Fibroblast of peridontal ligament (primary cell): ENCODE measurements at regions not wholly inside any gene's neighbourhood (a gene's known extent, or its start where the extent isn't known, plus 50 kb on each side); places are given as distances from the start of the nearest gene placed in this dataset.

ENCODE experiments used
- DNase-seq: peaks from one replicate; pipeline ENCODE4 v3.0.0-alpha.2; 2010; ENCODE audit errors: extremely low read depth

DNA sequence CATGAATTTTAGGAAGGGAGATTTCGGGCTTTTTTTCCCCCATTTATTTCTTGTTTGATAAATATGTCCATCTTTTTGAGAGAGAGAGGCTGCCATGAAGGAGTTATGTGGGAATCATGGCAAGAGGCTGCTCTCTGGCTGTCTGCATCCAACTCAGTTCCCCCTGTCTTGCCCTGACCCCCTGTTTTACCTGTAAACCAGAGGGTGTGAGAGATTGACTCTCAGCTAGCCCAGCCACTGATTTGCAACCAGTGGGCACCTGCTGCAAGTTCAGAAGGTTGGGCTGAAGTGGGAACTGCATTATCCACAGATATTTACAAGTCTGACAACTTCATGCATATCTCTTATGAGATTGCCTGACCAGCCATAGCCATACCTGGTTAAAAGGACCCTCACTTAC, 625.4 kb upstream of the FANCL start:
- DNase-seq = no peak

DNA sequence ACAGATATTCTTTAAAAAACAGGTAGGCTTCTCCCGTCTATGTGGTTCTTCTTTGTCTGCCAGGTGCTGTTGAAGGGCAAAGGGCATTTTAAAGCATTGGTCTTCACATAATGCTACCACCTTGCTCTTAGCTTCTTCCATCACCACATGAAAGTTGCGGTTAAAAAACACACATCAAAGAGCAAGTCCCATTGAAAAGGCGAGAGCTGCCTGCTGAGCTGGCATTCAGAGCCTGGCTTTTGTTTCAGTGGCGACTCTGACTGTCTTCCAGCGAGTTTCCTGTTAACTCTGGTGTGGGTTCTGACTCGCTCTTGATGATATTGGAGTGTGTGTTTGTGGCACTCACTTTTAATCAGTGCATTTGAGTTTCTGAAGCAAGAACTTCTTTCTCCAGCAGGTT, 624.9 kb upstream of the FANCL start:
- DNase-seq = no peak

DNA sequence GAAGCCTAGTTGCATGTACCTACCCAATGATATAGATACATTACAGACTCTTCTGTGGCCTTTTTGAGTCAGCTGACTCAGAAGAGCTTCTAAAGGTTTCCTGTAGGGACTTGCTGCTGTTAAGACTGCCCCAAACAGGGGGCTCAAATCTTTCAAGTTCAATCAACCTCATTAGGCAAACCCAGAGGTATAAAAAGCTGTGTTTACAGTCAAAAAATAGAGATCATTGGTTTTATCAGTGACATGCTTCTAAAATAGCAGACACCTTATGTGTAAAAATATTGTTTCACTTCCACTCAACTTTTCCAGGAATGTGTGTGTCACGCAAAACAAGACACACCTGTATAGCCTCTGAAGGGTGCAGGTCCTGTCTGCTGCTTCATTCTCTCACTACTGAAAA, 624.3 kb upstream of the FANCL start:
- DNase-seq = no peak

DNA sequence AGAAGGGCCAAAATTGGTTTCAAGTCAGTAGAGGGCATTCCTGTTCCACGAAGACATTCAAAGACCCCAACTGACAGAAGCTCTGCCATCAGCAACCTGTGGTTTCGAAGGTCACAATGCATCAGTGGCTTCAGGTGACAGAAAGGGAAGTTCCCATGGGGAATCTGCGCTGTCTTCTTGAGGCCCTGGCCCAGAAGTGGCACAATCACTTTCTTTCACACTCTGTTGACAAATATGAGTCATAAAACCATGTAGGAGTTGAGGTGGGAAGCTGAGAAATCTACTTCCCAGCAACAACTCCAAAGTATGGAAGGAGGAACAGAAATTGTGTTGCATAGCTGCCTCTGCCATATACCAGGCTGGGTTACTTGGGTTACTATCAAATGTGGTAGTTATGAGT, 621.1 kb upstream of the FANCL start:
- no peak for DNase-seq

DNA sequence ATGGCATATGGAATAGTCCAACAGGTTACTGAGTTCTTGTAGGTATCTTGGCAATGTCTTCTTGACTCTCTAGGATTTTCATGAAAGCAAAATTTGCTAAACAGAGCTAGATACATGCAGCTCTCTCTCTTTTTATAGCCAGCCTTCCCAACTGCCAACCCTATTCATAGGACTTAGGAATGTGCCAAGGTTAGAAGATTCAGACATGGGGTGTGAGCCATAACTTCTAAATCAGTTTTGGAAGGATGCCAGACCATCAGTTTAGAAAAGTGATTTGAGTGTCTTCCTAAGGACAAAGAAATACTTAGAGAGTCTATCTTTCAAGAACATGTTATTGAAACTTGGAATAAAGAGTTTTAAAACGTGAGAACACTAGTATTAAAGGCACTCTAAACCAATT, 619.5 kb upstream of the FANCL start:
- DNase-seq = no peak

DNA sequence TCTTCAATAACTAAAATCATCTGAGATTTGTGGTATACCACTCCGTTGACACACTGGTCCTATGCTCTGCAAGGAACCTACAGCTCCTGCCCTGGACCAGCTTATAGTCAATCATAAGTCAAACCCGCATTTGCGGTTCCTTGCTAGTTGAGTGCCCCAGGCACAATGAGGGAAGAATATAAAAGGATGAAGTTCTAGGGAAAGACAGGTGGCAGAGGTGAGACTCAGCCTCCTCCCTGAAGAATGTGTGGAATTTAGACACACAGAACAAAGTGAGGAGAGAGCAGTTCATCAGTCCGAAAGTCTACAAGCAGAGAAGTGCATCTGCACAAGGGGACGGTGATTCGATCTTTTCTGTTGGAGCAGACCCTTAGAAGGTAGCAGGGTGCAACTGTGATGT, 615.0 kb upstream of the FANCL start:
- DNase-seq = no peak

DNA sequence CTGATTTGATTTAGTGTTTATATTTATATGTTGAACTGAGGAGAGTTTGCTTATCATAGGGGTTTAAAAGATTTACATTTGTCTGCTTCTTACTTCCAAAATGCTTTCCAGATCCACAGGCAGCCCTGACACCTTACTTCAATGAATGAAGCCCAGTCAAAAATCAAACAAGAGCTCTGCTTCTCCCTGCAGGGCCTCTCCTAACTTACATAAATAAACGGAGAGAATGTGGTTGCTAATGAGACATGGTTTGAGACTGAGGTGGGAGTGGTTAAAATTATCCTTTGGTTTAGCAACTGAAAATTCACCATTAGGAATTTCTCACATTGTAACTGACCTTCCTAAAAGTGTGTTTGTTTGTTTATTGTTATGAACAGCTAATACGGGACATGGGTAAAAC, 612.3 kb upstream of the FANCL start:
- DNase-seq = no peak

DNA sequence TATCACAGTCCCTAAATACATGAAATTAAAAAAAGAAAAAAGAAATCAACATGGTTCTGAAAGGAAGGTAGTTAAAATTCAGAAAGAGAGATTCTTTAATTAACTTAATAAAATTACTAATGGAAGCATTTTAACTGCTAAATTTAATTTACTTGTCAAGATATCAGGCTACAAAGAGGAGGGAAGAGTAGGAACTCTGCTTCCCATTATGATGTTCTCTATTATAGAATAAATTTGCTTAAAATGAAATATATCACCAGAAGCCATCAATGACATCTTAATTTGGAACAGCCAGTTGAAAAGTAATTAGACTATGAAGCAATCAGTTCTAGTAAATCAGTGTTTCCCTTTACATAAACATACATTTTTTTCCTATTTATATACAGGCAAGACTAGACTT, 611.8 kb upstream of the FANCL start:
- DNase-seq = no peak

DNA sequence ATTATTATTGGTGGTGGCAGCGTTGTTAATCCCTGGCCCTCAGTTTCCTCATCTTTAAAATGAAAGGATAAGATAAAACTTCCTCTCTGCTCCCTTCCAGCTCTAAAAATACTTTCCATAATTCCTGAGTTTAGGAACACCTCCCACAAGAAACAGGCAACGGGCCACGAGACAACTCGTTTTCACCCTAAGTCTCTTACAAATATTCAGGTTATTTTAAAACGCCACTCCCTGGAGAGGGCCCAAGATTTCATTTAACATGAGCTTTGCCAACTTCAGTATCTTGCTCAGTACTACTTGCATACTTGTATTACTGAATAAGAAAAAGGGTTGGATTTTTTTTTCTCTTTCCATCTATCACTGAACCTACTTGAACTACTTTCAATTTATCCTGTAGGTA, 611.1 kb upstream of the FANCL start:
- no peak for DNase-seq

DNA sequence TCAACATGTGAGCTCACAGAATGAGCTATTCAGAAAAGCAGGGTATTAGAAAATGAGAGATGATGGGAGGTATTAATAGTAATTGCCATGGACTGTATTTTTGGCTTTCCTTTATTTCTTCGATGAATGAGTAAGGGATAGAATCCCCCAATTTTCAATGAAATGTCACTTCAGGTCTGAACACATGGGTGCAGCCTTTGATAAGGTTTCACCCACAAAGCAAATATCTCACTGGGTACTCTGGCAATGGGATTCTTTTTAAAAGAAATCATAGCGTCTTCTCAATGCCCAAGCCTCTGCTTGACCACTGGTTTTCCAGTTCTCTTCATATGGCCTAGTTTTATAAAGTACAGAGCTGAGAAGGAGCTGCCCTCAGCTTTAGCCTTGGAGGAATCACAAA, 610.5 kb upstream of the FANCL start:
- peak; percentile 12 for DNase-seq

DNA sequence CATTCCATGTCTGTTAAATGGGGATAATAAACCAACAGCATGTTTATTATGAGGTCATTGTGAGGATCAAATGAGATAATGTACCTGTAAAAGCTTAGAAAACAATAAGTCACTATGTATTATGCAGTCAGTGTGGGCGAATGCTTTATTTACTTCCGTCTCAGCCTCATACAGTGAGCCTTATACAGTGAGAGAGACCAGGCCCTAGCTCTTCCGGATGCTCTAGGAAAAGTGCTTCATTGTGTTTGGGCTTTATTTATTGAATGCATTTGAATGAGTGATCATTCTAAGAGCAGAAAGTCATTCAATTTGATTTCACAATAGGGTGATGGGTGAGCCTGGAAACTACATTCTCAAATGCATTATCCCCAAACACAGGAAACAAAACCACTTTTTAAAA, 603.9 kb upstream of the FANCL start:
- no peak for DNase-seq

DNA sequence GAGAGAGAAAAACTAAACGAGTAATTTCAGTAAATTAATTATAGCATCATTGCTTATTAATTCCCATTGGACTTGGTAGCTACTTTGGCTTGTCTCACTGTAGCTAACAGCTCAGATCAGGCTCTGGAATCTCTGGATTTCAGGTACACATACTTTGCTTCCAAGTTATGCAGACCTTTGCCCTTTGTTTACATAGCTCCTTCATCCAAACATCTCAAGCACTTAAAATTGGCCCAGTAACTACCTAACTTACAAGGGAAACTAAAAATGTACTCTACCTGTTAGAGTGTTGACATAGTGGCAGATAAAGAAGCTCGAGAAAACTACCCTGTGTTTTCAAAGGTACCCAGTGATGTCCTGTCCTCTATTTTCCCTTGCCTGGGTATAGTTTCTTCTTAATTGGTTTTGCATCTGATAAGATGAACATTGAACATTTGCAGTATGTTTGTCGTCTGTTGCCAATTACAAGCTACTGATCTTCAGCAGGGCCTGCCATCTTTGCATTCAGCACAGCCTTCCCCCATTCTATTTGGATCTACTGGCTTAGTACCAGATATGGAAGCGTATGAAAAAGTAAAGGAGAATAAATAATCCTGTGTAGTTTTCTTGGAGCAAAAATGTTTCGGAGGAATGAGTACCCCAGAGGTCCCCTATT, 601.5 kb upstream of the FANCL start:
- DNase-seq = no peak

DNA sequence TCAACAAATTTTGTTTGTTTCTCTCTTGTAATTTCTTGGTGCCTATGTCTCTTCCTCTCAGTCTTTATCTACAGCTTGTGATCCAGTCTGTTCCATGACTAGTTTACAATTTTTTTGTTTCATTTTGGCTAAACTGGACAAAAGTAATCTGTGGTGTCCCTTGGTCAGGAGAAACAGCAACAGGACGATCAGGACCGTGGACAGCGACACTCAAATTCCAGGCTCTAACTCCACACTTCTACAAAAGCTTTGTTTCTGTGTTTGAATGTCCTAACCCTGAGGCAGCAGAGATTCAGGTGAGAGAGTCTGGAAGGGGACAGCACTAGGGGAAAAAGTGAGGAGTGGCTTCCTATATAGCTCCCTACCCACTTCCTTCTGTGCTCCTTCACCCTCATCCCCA, 593.3 kb upstream of the FANCL start:
- DNase-seq = peak; percentile 20

DNA sequence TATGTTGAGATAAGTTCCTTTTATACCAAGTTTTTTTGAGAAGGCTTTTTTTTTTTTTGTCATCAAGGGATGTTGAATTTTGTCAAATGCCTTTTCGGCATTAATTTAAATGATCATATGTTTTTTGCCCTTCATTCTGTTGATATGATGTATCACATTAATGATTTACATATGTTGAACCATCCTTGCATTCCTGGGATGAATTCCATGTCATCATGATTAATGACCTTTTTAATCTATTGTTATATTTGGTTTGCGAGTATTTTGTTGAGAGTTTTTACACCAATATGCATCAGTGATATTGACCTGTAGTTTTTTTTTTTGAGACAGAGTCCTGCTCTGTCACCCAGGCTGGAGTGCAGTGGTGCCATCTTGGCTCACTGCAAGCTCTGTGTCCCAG, 585.7 kb upstream of the FANCL start:
- DNase-seq = no peak

DNA sequence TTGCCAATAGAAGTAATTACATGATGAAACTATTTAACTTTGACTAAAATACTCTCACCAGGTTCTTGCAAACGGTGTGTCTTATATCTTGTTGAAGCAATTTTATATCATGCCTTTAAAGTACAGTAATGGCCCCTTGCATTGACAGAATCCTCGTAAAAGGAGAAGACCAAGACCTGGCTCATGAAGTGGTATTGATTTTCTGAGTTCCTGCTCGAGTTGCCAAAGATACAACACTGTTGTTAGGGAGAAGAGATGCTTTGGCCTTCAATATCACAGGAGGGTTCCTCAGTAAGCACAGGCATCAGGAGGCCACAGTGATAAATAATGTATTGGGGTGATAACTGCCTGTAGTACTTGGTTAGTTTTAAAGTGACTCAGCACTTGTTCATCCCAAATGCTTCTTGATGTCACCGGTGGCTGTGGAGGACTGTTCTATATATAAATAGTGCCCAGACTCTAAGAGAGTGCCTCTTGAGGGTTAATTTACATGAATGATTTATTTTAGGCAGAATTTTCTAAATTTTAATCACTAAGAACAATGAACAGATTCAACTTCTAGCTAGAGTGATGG, 571.7 kb upstream of the FANCL start:
- DNase-seq = no peak

DNA sequence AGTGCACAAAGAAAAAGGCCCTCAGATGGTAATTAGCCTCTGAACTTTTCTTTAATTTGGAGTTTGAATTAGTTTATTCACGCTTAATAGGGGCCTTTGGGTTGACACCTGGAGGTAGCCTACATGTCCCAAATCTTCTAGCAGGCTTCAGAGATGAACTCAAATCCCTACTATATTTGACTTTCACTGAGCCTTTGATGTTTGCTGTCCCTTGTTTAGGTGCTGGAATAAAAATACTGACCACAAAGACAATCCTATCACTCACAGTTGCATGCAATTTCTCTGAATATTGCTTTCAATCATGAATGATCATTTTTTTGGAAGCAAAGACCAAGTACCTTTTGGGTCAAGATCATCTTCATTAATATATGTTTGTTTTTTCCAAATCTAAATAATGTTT, 564.0 kb upstream of the FANCL start:
- no peak for DNase-seq

DNA sequence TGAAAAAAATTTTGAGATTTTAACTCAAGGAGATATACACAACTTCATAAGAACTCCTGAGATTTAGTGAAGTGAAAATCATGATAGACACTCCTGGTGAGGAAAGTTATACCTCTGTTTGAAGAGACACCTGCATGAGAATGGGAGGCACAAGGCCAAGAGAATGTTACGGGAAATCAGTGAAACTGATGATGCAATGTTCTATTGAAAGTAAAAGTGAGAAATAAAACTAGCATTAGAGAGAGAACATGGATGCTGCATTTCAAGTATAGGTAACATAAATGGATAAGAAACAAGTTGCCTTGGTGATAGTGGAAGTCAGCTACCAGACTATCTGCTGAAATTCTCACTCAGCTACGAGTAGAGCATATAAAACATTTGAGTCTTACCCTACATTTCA, 562.1 kb upstream of the FANCL start:
- DNase-seq = no peak

DNA sequence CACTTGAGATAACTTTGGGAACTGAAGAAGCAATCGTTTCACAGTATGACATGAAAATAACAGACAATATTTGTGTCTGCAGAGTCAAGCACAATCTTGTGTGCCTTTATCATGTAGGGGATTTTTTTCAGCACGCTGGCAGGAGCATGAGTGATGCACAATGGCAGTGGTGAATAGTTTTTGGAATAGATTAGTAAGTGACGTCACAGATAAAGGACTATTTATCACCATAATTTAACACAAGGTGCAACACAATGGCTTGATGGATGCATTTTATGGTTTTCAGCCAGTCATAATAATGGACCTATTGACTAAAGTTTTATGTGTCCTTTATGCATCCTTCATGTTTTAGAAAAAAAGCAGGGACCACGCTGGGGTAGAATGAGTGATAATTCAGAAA, 559.8 kb upstream of the FANCL start:
- DNase-seq = no peak

DNA sequence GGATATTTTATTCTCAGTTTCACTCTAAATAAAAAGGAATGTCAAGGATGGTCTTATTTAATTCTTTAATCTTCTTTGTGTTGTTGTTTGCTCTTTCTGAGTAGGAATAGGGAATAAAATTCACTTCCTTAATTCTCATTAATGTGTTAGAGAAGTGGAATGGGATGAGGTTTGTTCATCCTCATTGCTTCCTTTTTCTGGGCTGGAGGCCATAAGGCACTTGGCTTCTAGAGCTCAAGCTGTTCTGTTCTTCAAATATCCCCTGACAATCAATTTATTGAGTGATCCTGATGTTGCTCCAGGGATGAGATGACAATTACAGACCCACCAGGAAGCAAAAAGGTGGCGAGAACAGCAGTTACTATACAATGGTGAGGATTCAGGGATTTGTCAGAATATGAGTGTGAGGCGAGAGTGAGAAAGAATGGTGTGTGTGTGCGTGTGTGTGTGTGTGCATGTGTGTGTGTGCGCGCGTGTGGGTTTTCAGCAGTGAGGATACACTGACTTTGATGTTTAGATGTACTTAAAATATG, 557.6 kb upstream of the FANCL start:
- no peak for DNase-seq

DNA sequence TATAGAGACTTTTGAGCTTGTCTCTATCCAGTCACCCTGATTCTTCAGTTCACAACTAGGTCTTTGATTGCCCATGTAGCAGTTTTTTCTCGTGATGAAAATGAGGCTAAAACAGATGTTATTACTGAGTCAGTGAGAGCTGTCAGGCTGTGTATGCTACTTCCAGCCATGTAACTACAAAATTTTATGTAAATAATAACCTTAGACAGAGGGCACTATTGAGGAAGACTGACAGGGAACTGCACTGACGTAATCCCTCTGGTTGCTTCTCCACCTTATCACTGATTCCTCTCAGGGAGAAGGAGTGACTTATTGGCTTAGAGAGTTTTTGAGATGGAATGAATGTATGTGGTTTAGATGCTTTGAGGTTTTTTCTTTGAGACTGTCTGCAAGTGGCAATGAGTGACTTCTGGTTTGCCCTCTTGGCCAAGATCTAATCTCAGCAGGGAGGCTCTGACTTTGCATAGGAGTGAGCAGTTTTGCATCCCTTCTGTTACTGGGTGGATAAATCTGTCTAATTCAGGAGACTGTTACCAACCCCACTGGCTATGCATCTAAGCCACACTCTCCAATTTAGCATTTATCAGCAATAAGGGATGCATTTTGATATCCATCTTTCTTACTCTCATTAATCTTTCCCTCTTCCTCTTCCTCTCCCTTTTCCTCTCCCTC, 555.2 kb upstream of the FANCL start:
- no peak for DNase-seq

DNA sequence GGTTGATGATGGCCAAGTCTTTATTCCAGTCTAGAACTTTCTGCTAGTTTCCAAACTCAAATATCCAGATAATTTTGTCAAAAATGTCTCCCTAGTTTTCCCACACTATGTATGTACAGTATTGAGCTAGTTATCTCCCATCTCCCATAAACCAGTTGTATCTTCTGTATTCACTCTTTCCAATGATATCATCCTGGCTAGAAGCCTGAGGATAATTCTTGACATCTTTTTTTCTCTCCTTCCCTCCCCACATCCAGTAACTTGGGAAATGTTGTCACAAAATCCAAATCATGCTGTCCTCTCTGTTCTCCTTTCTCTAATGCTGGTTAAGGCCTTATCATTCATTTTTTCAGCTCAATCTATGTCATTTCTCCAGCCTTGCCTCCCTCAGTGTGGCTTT, 553.8 kb upstream of the FANCL start:
- no peak for DNase-seq

DNA sequence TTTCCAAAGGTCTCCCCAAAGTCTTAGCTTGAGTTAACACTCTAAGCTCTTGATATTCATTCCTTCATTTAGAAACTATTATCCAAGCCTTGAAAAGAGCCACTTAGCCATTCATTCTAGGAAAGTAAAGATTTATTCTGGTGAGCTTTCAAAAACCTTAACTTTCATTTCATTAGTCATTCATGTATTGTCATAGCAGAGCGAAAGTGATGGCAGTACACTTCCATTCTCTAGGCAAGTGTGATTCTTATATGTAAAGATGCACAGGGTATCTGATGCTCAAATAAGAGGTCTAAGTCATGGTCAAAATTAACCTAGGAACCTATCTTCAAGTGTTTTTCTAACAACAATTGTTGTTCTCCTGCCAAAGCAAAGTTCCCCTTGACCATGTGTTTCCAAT, 553.0 kb upstream of the FANCL start:
- DNase-seq = no peak

DNA sequence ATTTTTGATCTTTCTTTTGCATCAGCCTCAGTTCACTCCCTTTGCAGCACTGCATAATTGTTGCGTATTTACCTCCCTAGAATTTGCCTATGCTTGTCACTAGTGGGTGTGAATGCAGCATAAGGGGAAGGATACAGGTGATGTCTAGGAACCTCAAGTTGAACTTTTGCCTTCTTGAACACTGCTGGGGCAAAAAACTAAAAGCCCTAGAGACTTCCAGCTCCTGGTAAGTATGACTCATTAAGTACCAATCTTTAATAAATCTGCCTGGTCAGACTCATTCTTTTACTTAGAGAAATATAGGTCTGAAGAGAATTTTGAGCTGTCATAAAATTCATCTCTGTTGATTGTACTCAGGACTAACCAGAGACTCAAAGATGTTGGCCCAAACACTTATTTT, 547.3 kb upstream of the FANCL start:
- DNase-seq = no peak

DNA sequence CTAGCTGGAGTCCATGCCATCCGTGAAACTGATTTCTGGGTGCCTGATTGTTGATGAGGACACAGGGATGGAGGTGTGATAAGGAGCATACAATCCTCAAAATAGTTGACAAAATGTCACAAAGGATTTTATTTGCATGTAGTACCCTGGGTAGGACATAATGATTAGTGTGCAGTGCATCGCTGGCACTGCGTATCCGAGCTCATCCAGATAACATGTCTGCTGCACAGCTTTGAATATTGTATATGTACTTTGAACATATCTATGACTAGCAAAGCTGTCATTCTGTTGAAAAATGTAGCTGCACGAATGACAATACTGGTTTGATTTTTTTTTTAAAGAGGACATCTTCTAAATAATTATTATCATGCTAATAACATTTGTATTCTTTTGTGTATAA, 529.7 kb upstream of the FANCL start:
- no peak for DNase-seq
